Astrocyte (in vitro differentiated cells and primary cell): ENCODE measurements at regions not wholly inside any gene's neighbourhood (a gene's known extent, or its start where the extent isn't known, plus 50 kb on each side); places are given as distances from the start of the nearest gene placed in this dataset.

Experiments
- EZH2 ChIP-seq: IDR thresholded peaks from 2 replicates; pipeline ENCODE4 v1.6.1; 2012; ENCODE audit warnings: mild to moderate bottlenecking, low read length, inconsistent platforms; ENCODE audit not compliant: insufficient read depth
- TF ChIP-seq, protein P1 (sequence below): IDR thresholded peaks from 2 replicates; pipeline ENCODE4 v1.5.1; 2011; ENCODE audit warnings: low read depth, mild to moderate bottlenecking, inconsistent platforms, low read length, moderate library complexity; ENCODE audit not compliant: insufficient read depth

DNA sequence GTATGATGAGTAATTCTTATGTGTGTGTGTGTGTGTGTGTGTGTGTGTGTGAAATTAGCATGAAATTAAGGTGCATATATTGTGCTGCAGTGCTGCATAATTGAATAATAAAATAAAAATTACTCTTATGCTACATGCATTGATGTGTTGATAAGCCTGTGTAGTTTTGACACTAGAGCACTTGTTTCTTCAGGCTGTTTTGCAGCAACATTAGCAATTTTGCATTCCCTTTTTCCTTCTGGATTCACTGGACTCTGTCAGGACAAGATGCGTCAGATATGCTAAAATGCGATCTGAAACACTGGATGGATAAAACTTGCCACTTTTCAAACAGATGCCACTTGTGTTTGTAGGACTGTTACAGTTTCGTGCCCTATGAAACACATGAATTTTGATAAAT lies 175.4 kb upstream of the ATP6AP2 start:
- TF ChIP-seq, protein P1, sequence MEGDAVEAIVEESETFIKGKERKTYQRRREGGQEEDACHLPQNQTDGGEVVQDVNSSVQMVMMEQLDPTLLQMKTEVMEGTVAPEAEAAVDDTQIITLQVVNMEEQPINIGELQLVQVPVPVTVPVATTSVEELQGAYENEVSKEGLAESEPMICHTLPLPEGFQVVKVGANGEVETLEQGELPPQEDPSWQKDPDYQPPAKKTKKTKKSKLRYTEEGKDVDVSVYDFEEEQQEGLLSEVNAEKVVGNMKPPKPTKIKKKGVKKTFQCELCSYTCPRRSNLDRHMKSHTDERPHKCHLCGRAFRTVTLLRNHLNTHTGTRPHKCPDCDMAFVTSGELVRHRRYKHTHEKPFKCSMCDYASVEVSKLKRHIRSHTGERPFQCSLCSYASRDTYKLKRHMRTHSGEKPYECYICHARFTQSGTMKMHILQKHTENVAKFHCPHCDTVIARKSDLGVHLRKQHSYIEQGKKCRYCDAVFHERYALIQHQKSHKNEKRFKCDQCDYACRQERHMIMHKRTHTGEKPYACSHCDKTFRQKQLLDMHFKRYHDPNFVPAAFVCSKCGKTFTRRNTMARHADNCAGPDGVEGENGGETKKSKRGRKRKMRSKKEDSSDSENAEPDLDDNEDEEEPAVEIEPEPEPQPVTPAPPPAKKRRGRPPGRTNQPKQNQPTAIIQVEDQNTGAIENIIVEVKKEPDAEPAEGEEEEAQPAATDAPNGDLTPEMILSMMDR = no peak
- no peak for TF ChIP-seq EZH2
